ENCODE measurements at regions not wholly inside any gene's neighbourhood (a gene's known extent, or its start where the extent isn't known, plus 50 kb on each side); places are given as distances from the start of the nearest gene placed in this dataset.
"Not testable (repeated sequence)": the region's sequence is repeated elsewhere in the genome, so short reads cannot be mapped to it uniquely, and the experiment has no call there.

DNA sequence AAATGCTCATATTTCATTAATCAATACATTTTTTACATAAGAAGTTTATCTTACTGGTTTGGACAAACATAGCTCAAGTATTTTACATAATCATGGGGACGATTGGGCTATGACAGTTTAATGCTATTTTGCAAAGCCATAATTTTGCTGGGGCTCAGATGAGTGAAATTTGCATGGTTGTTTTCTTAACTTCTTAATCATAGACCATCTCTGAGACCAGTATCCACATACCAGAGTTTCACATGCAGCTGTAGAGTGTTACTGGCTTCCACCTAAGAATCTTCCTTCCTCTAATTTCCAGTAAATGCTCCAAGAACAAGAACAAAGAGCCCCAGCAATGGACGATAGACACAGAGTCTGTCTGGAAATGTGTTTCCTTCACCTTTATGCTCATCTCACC, 303.0 kb upstream of the TMEM132C start:
- no peak for DNase-seq

DNA sequence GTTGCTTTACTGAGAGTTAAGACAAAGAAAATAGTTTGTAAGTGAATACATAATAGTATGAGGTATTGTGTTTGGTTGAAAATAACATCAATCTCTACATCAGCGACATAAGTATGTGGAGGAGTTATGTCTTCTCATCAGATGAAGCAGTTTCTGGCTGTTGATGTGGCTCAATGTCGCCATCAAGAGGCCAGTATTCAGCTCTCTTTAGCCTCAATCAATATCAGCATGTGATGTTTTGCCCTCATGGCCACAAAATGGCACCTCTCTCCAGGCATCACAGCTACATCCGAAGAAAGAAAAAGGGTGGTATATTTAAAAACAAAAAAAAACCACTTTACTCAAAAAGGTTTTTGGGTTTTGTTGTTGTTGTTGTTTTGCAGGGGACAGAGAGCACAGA, 302.3 kb upstream of the TMEM132C start:
- peak in 2 of 4 experiments; percentile 0 to 1 for DNase-seq

DNA sequence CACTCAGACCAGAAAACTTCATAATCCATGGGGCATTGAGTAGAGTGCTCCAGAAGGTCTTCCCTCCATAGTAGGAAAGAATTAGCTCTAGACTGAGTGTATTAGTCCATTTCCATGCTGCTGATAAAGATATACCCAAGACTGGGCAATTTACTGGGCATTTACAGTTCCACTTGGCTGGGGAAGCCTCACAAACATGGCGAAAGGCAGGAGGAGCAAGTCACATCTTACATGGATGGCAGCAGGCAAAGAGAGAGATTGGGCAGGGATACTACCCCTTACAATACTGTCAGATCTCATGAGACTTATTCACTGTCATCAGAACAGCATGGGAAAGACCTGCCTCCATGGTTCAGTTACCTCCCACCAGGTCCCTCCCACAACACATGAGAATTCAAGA, 300.6 kb upstream of the TMEM132C start:
- DNase-seq: no peak

DNA sequence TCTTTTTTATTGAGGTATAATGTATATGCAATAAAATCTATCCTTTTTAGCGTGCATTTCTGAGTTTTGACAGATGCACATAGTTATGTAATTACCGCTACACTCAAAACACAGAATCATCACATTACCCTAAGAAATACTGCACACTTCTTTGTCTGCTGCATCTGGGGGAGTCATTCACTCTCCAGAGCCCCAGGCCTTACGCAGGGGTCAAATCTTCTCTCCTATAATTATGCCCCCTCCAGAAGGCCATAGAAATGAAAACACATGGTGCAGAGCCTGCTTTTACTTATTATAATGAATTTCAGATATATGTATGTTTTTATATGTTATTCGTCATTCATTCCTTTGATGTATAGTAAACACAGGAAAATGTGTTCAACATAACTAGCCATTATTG, 296.5 kb upstream of the TMEM132C start:
- DNase-seq: no peak

GRCh38 chr12:127980585-127980984, 286.4 kb upstream of the TMEM132C start:
- DNase-seq: no peak

- no peak for DNase-seq
Observed at GRCh38 chr12:127981875-127982274, 285.1 kb upstream of the TMEM132C start.

GRCh38 chr12:127983213-127983791, 283.7 kb upstream of the TMEM132C start:
- not testable (repeated sequence) for DNase-seq

GRCh38 chr12:127984386-127985055, 282.4 kb upstream of the TMEM132C start:
- DNase-seq: no peak

DNA sequence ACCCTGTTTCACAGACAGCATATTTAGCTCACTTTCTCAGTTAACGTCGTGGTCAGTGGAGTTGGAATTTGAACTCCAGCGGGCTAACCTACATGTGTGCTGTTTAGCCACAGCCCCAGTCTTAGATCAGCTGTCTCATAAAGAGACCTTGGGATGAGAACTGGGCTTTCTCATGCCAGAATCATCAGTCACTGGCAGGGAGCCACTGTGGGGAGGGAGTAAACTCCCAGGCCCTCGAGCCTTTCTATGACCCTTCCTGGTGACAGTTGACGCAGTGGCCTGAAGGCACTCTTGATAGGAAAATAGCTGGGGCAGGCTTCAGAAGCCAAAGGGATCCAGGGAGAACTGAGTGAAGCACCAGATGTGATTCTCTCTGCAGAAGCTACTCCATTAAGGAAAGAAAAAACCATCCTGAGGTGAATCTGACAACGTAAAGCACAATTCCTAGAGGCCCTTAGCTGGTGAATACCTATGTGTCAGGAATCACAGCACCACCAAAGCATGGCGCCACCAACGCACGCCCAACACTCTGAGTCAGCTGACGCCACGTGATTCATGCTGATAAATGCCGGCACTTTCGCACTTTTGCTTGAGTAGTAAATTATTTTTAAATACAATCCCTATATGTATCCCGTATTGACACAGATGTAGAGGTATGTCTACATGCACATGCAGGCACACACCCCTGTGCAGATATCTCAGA, 279.6 kb upstream of the TMEM132C start:
- DNase-seq: no peak

- no peak for DNase-seq
Observed at GRCh38 chr12:127991485-127991884, 275.5 kb upstream of the TMEM132C start.

GRCh38 chr12:127998988-127999387, 268.0 kb upstream of the TMEM132C start:
- no peak for DNase-seq

GRCh38 chr12:128004383-128004938, 262.5 kb upstream of the TMEM132C start:
- DNase-seq: no peak

DNA sequence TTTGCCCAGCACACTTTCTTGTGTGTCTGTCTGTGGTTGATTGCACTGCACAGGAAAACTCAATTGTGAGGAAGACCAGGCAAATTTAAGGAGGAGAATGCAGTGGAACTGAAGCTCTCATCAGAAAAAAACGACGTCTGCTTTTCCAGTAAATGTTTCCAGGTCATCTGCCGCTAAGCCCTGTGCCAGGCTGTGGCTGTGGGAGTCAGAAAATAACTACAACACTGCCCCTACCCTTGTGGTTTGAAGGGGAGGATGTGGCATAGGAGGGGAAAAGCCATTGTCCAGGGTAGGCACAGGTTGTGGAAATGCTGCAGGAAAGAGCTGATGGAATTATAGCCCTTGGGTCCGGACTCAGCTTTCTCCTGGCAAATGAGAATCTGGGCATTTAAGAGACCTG, 259.7 kb upstream of the TMEM132C start:
- DNase-seq: no peak

DNA sequence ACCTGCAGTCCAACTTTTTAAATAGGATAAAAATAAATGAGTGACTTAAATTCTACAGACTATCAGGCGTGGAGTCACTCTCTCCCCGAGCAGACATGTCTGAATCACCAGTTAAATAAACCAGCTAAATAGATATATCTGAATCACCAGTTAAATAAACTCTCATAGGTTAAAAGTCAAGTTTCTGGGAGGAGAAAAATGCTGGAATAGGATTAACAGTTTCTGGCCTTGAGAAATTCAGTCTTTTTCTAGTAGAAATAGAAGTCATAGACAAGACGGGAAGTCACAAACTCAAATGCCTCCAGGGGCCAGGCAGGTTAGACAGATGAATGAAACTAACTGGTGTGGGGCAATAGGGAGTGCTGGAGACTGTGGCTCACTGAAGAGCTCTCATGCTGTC, 258.6 kb upstream of the TMEM132C start:
- no peak for DNase-seq

DNA sequence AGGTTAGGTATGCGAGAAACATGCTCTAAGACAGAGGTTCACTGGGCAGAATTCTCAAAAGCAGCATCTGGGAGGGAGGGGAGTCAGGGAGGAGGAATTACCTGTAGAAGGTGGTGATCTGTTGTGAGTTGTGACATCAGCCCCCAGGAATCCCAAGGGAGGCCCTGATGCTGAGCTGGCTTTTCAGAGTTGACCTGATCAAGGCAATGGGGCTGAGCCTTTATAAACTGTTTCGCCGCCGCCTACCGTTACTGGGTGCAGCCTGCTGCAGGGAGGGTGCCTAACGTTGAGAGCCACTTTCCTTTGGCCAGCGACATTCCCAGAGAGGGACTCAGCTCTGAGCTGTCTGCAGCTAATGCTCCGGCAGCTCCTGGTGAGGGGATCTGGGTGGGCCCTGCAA, 257.9 kb upstream of the TMEM132C start:
- no peak for DNase-seq

- DNase-seq: no peak
Observed at GRCh38 chr12:128012110-128012509, 254.9 kb upstream of the TMEM132C start.

DNA sequence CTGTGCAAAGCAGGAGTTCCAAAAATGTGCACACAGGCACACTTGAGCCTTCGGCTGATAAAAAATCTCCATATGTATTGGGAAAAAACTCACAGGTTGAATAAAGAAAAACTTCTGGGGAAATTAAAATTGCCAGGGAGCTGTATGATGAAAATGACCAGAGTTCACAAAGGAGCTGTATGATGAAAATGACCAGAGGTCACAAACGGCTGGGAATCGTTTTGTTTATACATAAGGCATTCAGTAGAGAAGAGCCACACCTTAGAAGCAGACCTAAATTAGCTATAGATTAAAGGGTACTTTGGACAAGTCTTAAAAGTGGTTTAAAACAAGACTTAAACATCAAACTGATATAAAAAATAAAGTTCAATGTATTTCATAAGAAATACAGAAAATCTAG, 251.7 kb upstream of the TMEM132C start:
- DNase-seq: no peak

DNA sequence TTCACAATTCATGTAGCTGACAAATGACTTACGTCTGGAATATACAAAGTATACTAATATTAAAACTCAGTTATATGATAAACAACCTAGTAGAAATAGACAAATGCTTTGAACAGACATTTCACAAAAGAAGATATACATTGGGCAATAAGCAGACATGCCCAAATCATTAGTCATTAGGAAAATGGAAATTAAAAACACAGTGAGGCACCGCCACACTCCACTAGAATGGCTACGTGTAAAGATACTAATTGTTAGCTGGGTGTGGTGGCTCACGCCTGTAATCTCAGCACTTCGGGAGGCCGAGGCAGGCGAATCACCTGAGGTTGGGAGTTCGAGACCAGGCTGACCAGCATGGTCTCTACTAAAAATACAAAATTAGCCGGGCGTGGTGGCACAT, 248.9 kb upstream of the TMEM132C start:
- DNase-seq: no peak

DNA sequence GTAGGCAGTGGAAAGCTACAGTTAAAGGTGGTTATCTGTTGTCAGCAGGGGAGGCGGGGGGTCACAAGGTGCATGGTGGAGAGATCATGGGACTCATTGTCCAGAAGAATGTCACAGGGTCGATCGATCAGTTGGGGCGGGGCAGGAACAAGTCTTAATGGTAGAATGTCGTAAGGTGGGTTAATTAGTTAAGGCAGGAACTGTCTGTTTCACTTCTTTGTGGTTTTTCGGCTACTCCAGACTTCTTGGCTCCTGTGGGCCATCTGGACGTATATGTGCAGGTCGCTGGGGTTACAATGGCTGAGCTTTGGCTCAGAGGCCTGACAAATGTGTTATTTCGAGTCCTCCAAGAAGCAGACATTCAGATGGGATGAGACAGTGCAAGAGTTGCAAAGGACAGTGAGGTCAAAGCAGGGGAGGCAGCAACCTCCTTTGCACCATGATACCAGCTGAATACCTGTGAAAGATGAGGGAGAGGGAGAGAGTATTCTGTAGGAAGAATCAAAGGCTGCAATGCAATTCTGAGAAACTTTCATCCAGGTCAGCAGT, 246.9 kb upstream of the TMEM132C start:
- DNase-seq: no peak

- DNase-seq: no peak
Observed at GRCh38 chr12:128021561-128021960, 245.4 kb upstream of the TMEM132C start.

GRCh38 chr12:128025589-128026245, 241.3 kb upstream of the TMEM132C start:
- no peak for DNase-seq

- DNase-seq: no peak
Observed at GRCh38 chr12:128026696-128027574, 240.0 kb upstream of the TMEM132C start.
